Activated T-cell treated with anti-CD3 and anti-CD28 coated beads for 4 hours (primary cell): ENCODE measurements at regions not wholly inside any gene's neighbourhood (a gene's known extent, or its start where the extent isn't known, plus 50 kb on each side); places are given as distances from the start of the nearest gene placed in this dataset.
"Not testable (repeated sequence)": the region's sequence is repeated elsewhere in the genome, so short reads cannot be mapped to it uniquely, and the experiment has no call there.

ENCODE experiments used
- DNase-seq: peaks from one replicate; pipeline ENCODE4 v3.0.0-alpha.2; 2020

DNA sequence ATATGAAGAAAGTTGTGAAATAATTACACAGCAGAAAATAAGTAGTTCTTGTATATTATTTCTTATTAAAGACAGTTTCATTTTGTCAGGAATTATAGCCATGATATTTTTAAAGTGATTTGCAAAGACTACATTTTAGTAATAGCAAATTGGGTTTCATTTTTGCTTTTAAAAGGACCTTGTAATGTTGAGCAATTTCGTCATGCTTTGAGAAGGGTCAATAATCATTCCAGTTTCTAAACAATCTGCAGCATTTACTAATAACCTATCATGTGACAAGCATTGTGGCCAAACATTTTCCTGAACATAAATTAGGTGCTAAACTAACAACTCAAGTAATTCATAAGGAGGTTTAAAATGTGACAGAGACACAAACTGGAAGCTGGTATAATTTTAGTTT is 214.4 kb upstream of the CBLB start:
- DNase-seq = no peak

DNA sequence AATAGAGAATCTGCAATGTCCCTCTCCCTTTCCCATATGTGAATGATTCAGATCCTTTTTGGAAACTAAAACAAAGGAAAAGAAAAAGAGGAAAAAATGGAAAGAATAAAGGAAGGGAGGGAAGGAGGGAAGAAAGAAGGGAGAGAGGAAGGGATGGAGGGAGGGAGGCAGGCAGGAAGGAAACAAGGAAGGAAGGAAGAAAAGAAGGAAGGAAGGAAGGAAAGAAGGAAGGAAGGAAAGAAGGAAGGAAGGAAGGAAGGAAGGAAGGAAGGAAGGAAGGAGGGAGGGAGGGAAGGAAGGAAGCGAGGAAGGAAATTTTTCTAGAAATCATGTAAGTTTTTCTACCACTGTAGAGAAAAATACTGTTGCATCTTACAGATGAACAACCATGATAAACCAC is 215.0 kb upstream of the CBLB start:
- no peak for DNase-seq

DNA sequence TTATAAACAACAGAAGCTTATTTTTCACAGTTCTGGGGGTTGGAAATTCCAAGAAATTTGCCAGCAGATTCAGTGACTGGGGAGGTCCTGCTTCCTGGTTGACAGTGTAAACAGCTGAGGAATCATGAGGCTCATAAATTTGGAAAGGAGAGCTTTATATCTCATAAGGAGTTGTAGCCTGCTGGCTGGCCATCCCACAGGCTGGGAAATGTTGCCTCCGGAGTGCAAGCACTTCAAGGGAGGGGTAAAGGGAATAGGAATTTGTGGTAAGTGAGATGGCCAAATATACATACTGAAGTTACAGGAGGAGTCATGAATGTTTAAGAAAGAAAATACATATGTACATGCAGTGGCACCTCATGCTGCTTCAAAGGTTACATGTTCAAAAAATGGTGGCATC is 217.2 kb upstream of the CBLB start:
- no peak for DNase-seq

DNA sequence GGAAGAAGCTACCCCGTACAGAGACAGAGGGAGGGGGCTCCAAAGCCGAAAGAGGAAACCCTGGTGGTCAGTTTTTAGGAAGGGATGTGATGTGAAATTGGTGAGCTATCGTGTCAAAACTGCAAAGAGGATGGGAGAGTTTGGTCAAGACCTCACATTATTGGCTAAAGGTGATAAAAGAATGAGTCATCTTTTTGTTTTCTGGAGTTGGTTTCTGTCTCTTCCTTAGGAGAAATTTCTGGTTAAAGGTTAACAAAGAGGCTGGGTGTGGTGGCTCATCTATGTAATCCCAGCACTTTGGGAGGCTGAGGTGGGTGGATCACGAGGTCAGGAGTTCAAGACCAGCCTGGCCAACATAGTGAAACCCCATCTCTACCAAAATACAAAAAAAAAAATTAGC is 217.8 kb upstream of the CBLB start:
- no peak for DNase-seq

DNA sequence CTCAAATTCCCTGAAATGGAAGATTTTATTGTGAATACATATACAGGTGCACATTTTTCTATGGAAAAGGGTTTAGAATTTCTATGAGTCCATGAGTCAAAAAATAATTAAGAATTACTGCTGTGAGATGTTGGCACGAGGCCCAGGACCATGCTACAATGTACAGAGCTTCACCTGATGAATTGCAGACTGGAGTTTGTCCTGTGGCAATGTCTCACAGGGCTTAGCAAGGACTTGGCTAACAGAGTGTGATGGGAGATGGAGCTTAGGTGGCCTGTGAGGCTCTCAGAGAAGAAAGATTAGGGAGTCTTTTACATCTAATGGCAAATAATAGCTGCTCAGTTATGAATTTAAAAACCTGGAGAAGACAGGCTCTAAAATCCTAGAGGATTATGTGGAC is 219.5 kb upstream of the CBLB start:
- DNase-seq = no peak

DNA sequence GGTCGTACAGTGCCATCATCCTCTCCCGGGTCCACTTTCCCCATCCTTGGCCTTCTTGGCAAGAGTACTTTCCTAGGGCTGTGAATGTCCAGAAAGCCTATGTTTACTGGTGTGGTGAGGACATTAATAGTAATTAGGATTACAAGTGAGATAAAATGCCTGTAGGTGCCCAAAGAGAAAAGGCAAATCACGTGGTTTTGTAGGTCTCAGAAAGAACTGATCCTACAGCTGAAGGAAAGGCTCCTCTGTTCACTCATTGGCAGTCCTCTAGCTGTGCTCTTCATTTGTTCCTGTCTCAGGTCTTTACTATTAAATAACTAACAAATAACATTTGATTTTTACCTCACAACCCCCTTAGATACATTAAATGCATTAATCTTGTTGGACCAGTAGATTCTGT is 220.1 kb upstream of the CBLB start:
- DNase-seq = no peak

DNA sequence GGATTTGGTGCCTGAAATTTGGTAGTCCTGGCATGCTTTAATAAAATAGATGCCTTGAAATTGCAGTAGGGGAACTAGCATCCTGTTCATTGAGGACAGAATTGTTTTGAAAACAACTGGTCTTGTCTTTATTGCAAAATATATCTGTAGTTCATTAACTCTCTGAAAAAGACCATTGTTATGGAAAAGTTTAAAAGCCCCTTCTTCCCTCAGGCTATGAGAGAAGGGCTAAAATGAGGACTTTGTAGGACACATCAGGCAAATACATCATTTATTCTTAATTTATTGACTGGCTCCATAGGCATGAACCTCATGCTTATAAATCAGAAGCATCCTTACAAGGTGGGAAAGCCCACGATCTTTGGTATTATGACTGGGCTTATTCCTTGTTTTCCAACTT is 221.0 kb upstream of the CBLB start:
- no peak for DNase-seq

DNA sequence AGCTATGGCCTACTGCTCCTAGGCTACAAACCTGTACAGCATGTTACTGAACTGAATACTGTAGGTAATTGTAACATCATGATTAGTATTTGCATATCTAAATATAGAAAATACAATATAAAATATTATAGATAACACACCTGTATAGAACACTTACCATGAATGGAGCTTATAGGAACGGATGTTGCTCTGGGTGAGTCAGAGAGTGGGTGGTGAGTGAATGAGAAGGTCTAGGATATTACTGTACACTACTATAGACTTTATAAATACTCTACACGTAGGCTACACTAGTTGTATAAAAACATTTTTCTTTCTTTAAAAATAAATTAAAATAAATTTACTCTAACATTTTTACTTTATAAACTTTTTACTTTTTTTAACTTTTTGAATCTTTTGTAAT is 224.0 kb upstream of the CBLB start:
- no peak for DNase-seq

DNA sequence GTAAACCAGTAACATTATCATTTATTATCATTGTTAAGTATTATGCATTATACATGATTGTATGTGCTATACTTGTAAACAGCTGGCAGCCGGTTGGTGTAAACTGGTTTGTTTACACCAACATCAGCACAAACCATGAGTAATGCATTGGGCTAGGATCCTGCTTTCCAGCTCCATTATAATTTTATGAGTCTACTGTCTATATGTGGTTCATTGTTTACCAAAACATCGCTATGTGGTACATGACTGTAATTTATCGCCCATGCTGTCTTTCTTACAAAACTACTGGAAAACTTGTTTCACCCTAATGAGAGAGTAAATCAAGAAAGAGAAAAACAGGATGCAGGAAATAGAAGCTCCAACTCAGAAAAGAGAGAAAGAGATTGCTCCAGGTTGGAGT is 224.8 kb upstream of the CBLB start:
- DNase-seq = no peak

DNA sequence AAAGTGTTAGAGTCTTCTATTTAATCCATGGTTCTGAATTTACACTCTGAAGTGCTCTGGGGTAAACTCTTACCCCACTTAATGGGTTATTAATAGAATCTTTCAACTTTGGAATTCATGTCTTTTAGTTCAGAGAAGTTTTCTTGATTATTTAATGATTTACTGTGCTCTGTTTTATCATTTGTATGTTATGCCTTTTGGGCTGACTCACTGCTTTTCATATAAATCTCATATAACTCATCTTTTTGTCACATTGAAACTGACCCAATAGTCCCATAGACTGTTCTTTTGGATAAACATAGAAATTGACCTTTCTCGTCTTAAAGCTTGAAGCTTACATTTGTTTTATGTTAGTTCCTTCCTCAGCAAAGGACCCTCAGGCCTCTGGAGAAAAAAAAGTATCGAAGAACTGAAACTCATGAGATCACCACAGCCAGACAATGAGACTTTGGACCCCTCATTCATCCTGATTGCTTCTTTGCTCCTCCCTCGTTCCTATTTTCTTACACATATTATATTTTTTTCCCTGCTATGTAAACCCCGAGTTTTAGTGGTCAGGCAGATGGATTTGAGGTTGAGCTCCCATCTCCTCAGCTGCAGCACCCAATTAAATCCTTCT is 229.1 kb upstream of the CBLB start:
- no peak for DNase-seq

DNA sequence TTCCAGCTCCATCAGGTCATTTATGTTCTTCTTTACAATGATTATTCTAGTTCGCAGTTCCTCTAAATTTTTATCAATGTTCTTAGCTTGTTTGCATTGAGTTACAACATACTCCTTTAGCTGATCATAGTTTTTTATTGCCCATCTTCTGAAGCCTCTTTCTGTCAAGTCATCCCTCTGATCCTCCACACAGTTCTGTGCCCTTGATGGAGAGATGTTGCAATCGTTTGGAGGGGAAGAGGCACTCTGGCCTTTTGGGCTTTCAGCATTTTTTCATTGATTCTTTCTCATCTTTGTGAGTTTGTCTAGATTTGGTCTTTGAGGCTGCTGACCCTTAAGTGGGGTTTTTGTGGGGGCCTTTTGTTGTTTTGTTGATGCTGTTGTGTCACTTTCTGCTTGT is 234.6 kb upstream of the CBLB start:
- no peak for DNase-seq

DNA sequence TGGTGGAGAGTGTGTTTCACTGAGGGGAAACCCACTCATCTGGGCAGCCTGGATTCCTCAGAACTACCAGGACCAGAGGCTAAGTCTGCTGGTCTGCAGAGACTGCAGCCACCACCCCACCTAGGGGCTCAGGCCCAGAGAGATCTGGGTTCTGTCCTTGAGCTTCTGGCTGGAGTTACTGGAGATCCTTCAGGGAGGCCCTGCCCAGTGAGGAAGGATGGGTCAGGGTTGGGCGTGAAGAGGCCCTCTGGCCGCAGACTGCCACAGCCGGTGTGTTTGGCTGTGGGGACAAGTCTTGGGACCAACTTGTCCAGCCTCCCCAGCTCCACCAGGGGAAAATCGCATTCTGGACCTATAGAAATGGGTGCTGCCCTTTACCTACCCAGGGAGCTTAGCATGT is 235.3 kb upstream of the CBLB start:
- no peak for DNase-seq

DNA sequence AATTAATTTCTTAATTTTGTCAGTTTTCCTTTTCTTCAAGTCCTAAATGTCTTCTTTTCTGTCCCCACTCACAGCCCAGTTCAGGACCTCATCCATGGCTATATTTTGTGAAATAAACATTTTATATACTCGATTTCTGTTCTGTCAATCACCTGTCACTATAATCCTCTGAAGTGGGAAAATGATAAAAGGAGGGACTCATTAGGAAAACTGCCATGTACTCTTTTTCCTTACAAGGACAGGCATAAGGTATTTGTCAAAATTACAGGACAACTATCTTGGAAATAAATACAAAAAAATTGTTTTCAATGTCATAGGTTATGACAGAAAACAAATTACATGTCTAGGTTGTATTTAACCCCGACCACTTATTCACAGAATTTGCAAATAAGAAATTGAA is 240.1 kb upstream of the CBLB start:
- no peak for DNase-seq

DNA sequence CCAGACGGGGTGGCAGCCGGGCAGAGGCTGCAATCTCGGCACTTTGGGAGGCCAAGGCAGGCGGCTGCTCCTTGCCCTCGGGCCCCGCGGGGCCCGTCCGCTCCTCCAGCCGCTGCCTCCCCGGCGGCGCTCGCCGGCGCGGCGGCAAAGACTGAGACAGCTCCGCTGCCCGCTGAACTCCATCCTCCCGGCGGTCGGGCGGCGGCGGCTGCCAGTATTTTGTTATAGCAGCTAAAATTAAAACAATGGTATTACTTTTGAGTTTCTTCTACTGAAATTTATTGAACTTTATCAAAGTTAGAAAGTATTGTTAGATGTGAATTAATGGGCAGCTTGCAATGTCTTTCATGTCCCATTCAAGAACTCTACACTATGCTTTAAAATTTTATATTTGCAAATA is 243.7 kb upstream of the CBLB start:
- not testable (repeated sequence) for DNase-seq

DNA sequence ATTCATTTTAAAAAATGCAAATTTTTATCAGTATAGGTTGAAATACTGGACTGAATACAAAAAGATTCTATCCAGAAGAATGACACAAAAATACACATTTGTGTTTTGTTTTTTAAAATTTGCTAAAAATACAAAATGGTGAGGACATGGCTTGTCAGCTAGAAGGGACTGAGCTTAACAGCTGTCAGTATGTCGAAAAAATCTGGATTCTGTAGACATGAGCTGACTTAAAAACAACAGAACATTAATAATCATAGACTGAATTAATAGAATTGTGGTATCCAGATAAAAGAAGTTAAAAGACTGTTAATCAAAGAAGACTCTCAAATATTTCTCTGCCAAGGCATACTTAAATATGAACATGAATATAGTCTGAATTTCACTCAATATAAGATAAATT is 244.9 kb upstream of the CBLB start:
- no peak for DNase-seq

DNA sequence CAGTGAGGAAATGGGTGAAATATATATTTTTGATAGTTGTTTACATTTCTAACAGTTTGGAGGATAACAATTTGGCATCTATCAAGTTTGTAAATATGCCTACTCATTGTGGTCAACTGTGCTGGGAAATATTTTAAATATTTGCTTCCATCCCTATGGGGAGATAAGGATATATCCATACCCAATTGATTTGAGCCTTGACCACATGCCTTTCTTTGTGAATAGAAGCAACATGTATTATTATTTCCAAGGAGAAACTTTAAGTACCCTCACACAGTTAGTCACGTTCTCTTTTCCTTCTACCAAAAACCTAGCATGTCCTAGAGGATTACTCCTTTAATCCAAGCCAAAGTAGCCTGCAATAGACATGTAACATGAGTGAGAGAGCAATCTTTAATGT is 245.4 kb upstream of the CBLB start:
- DNase-seq = no peak

DNA sequence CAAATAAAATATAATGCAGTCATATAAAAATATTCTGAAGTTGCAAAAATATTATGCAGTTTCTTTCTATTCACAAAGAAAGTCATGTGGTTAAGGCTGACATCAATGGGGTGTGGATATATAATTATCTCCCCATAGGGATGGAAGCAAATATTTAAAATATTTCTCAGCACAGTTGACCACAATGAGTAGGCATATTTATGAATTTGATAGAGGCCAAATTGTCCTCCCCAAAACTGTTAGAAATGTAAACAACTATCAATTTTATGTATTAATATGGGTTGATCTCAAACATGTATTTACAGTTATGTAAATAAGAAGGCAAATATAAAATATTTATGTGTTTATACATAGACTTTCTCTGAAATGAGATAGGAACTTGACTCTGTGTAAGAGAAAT is 246.0 kb upstream of the CBLB start:
- DNase-seq = no peak

DNA sequence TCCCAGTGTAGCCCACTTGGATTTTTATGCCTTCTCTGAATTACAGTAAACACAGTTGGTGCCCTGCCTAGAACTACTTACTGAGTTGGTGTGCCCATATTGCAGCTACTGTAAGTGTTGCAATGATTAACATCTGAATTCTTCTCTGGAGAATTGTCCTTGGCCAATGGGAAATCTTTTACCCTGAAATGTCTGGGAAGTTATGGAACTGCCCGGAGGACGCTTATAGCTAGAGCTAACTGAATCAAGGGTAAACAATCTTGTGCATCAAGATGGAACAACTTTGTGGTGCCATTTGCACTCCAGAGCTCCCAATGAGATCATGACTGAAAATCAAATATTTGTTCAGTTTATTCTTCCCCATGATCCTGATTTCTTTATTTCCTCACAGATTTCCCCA is 246.7 kb upstream of the CBLB start:
- no peak for DNase-seq

DNA sequence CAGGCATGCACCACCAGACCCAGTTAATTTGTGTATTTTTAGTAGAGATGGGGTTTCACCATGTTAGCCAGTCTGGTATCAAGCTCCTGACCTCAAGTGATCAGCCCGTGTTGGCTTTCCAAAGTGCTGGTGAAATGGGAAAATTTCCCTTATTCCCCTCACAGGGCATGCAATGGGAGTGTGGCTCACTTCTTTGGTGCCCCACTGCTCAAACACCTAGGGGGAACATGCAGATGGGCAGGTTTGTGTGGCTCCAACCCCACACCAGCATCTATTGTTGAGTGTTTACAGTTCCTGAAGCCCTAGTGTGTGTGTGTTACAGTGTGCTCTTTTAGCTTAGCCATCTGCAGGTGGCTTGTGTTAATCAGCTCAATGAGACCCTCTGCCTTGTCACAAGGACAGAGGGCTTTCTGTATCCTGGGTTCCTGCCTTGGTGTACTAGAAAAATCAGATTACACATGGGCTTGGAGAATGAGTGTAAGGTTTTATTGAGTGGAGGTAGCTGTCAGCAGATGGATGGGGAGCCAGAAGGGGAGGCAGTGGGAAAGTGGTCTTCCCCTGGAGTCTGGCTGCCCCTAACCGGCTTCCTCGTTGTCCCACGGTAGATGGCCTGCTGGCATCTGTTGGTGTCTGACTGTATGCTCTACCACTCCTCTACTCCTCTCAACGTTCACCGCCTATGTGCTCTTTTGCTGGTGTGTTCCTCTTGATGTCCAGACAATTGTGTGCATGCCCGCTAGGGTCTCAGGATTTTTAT is 248.1 kb upstream of the CBLB start:
- no peak for DNase-seq

DNA sequence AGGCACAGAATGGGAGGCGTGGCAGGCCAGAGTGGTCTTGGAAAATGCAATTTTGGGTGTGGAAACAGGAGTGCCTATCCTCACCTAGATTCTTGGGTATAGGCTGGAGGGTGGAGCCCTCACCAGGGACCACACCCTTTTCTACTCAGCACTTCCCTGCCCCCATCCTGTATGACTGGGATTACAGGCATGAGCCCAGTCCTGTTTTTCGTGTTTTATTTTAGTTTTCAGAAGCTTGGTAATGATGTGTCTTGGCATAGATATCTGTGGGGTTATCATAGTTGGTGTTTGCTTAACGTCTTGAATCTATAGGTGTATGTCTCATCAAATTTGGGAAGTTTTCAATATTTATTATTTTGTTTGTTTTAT is 248.7 kb upstream of the CBLB start:
- no peak for DNase-seq

DNA sequence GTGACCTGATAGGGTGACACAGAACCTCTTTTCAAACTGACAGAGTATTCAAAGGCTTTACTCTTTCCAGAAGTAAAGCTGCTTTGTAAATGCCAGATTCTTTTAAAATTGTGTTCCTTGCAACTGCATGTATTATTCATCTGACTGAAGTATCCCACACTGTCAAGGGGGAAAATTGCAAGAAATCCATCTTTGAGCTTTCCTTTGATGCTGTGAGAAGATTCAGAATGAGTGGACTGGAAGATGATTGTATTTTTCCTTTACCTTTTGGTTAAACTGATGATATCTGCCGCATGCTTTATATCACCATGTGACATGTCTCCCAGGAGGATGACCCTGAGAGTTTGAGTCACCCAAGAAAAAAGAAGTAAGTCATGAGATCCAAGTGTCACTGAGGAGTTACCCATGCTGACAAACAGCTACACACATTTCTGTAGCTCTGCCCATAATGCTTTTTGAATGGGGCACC is 250.8 kb upstream of the CBLB start:
- DNase-seq = peak; percentile 17

DNA sequence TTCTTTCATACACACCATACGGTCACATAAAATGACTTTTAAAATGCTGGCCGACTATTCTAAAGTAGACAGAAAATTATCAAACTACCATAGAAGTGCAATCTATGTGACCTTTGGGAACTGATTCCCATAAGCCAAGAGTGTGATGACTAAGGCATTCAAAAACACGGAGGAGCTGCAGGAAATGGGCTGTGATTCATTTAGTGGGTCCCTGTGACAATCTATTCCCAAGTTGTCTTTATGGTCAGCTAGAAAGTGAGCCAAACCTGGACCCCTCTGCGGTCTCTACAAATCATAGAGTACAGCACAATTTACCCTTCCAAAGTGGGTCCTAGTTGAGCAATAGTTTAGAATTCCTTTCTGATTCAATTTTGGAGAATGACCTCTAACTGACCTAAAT is 251.5 kb upstream of the CBLB start:
- no peak for DNase-seq

DNA sequence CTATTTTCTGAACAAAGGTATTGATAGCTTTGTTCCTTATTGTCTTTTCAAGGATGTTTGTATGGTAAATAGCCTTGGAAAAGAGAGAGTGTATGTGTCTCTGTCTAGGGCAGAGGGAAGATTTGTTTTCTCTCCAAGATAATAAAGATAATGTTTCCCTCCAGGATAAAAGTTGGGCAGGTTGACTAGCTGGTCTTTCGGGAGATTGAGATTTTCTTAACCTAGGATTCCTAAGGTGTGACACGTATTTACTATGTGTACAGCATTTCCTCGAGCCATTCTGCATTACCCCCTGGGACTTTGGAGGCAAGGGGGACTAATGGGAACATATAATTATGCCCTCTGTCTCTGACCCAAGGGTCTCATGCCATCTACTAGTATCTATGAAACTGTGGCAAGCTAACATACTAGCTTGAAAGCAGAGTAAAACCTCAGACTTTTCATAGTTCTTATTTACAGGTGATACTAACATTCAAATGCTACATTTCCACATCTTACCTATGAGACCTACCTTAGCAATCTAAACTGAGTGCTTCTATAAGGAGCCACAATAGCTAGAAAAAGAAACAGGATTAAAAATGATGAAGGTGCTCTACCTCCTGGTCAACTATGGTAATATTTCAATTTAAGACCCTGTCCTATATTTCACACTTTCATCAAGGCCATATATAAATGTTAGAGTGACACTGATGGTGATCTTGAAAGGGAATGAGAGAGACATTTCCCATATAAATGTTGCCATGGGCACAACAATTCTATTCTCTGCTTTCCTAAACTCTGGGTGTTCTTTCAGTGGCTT is 252.9 kb upstream of the CBLB start:
- no peak for DNase-seq

DNA sequence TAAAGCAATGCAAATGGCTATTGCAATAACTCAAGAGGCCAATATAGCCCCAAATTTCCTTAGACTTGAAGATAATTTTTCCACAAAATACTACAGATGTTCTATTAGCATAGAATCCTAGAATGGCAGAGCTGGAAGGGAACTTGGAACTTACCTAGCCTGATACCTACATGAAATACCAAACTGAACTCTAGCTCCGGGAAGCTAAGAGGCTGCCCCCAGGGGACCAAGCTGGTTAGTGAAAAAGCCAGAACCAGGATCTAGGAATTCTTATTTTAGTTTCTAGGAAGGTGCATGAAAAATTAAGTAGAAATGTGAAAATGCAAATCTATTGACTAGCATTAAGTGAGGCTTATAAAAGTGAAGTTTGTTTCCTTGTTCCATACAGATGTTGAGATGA is 256.0 kb upstream of the CBLB start:
- DNase-seq = no peak
